HCT116 (cell line): ENCODE measurements at regions not wholly inside any gene's neighbourhood (a gene's known extent, or its start where the extent isn't known, plus 50 kb on each side); places are given as distances from the start of the nearest gene placed in this dataset.

ENCODE experiments used
- CEBPB ChIP-seq: IDR thresholded peaks from 2 replicates; pipeline ENCODE4 v1.6.1; 2012; ENCODE audit warnings: low read depth
- CTCF ChIP-seq, 3 experiments: fragments of 200-600 bp in 1 of 3; sonication (generic) in 1 of 3; IDR thresholded peaks in 2 of 3; conservative IDR thresholded peaks in 1 of 3; 2 replicates each; pipeline ENCODE4 v1.5.1; 2012 to 2017; ENCODE audit warnings: low read depth in 2 of 3, low read length in 2 of 3, antibody characterized with exemption in 1 of 3, borderline replicate concordance in 1 of 3, control low read depth in 1 of 3, mild to moderate bottlenecking in 1 of 3, mixed read lengths in 1 of 3, mixed run types in 1 of 3, moderate library complexity in 1 of 3; ENCODE audit not compliant: insufficient read depth in 1 of 3
- EZH2 ChIP-seq: fragments of 200-600 bp; sonication (generic); IDR thresholded peaks from 2 replicates; pipeline ENCODE4 v1.6.1; 2017; ENCODE audit warnings: antibody characterized with exemption, mixed run types
- POLR2A ChIP-seq: IDR thresholded peaks from 2 replicates; pipeline ENCODE4 v1.7.0; 2011; ENCODE audit warnings: borderline replicate concordance; ENCODE audit not compliant: insufficient read depth, insufficient read length; ENCODE audit errors: extremely low read depth
- POLR2AphosphoS5 ChIP-seq: IDR thresholded peaks from 2 replicates; pipeline ENCODE4 v1.6.1; 2011; ENCODE audit warnings: mild to moderate bottlenecking, low read depth, low read length, moderate library complexity
- RAD21 ChIP-seq: IDR thresholded peaks from 2 replicates; pipeline ENCODE4 v1.6.1; 2012; ENCODE audit warnings: low read depth, mild to moderate bottlenecking
- REST ChIP-seq: IDR thresholded peaks from 2 replicates; pipeline ENCODE4 v1.6.1; 2012; ENCODE audit warnings: low read depth
- SIN3A ChIP-seq: IDR thresholded peaks from 2 replicates; pipeline ENCODE4 v1.6.1; 2012; ENCODE audit warnings: low read depth
- ZNF274 ChIP-seq: fragments of 200-500 bp; sonication (Bioruptor generic); IDR thresholded peaks from 2 replicates; pipeline ENCODE4 v1.6.1; 2014; ENCODE audit warnings: mild to moderate bottlenecking, low read depth, low read length, inconsistent platforms

- TF ChIP-seq POLR2AphosphoS5 = no peak
- no peak for TF ChIP-seq REST
- no peak for TF ChIP-seq CTCF (IDR thresholded peaks at IDR 0.05 in 2 of 3, conservative IDR thresholded peaks at IDR 0.05 in 1 of 3; ENCODE audit: borderline replicate concordance in 1 of 3, insufficient read depth in 1 of 3, low read depth in 2 of 3, low read length in 2 of 3)
- no peak for TF ChIP-seq EZH2
- no peak for TF ChIP-seq RAD21
- no peak for TF ChIP-seq ZNF274
- TF ChIP-seq CEBPB = no peak
- TF ChIP-seq POLR2A = no peak
- no peak for TF ChIP-seq SIN3A
Measured at GRCh38 chr4:146121757-146122156, 53.8 kb upstream of the LSM6 start.
